ENCODE measurements at regions not wholly inside any gene's neighbourhood (a gene's known extent, or its start where the extent isn't known, plus 50 kb on each side); places are given as distances from the start of the nearest gene placed in this dataset.

- CTCF ChIA-PET = no interaction called here
Measured at GRCh38 chr7:67392596-67393438, 396.2 kb downstream of the TYW1 start.

GRCh38 chr7:67393903-67394302 is 397.3 kb downstream of the TYW1 start:
- H3K27ac ChIP-seq (ENCODE audit: extremely low read depth, low read depth, low read length) = no peak overlapping the region
- no peaks in the 10 kb centered on the region for H3K36me3 ChIP-seq (ENCODE audit: control insufficient read depth in 2 of 2, insufficient read depth in 1 of 2, low read length in 2 of 2)
- H3K9me3 ChIP-seq (ENCODE audit: control insufficient read depth, insufficient read depth, low read depth, low read length) = no peaks in the 10 kb centered on the region
- no peak overlapping the region for H3K4me3 ChIP-seq (ENCODE audit: low read depth, low read length)
- POLR2A ChIA-PET = no interaction called here
- no peaks in the 10 kb centered on the region for H3K4me1 ChIP-seq (ENCODE audit: control insufficient read depth, insufficient read depth, low read length)
- TF ChIP-seq ZNF639 (tag by site-specific recombination; IDR thresholded peaks at IDR 0.05) = no peak
- TF ChIP-seq HIC1 (tag by site-specific recombination; IDR thresholded peaks at IDR 0.05) = no peak
- TF ChIP-seq ZNF132 (tag by site-specific recombination; IDR thresholded peaks at IDR 0.05; ENCODE audit: borderline replicate concordance) = no peak
- TF ChIP-seq ZNF837 (tag by site-specific recombination; IDR thresholded peaks at IDR 0.05) = no peak
- no peak for TF ChIP-seq KLF9 (tag by site-specific recombination; IDR thresholded peaks at IDR 0.05; ENCODE audit: low read depth)
- no peak for TF ChIP-seq ZNF510 (tag by site-specific recombination; IDR thresholded peaks at IDR 0.05; ENCODE audit: insufficient replicate concordance)
- TF ChIP-seq ZNF560 (tag by site-specific recombination; IDR thresholded peaks at IDR 0.05; ENCODE audit: borderline replicate concordance) = no peak
- TF ChIP-seq ZFP3 (tag by site-specific recombination; IDR thresholded peaks at IDR 0.05; ENCODE audit: low read depth) = no peak
- no peak for TF ChIP-seq ZNF610 (tag by site-specific recombination; IDR thresholded peaks at IDR 0.05; ENCODE audit: borderline replicate concordance)
- TF ChIP-seq ZNF248 (tag by site-specific recombination; IDR thresholded peaks at IDR 0.05) = no peak
- TF ChIP-seq ZNF777 (tag by site-specific recombination; IDR thresholded peaks at IDR 0.05; ENCODE audit: borderline replicate concordance) = no peak
- CTCF ChIA-PET = no interaction called here

More at GRCh38 chr7:67392596-67393438, 396.2 kb downstream of the TYW1 start:
- H3K4me3 ChIP-seq (ENCODE audit: low read depth, low read length) = no peak overlapping the region
- TF ChIP-seq ZNF654 (tag by site-specific recombination; IDR thresholded peaks at IDR 0.05; ENCODE audit: low read depth) = no peak
- TF ChIP-seq EGR2 (tag by site-specific recombination; IDR thresholded peaks at IDR 0.05; ENCODE audit: low read depth) = no peak
- no peak for TF ChIP-seq ZBTB21 (tag by site-specific recombination; IDR thresholded peaks at IDR 0.05)
- no peak for TF ChIP-seq SP2 (tag by site-specific recombination; IDR thresholded peaks at IDR 0.05)
- no peak for TF ChIP-seq ELK4 (IDR thresholded peaks at IDR 0.05; ENCODE audit: borderline replicate concordance, low read depth, low read length)
- TF ChIP-seq ZNF639 (tag by site-specific recombination; IDR thresholded peaks at IDR 0.05) = no peak
- H3K9me3 ChIP-seq (ENCODE audit: control insufficient read depth, insufficient read depth, low read depth, low read length) = no peaks in the 10 kb centered on the region
- H3K27ac ChIP-seq (ENCODE audit: extremely low read depth, low read depth, low read length) = no peak overlapping the region
- H3K36me3 ChIP-seq (ENCODE audit: control insufficient read depth in 2 of 2, insufficient read depth in 1 of 2, low read length in 2 of 2) = no peaks in the 10 kb centered on the region
- POLR2A ChIA-PET = no interaction called here
- H3K4me1 ChIP-seq (ENCODE audit: control insufficient read depth, insufficient read depth, low read length) = no peaks in the 10 kb centered on the region

All from HEK293 (cell line).